ENCODE measurements at regions not wholly inside any gene's neighbourhood (a gene's known extent, or its start where the extent isn't known, plus 50 kb on each side); places are given as distances from the start of the nearest gene placed in this dataset.

- TF ChIP-seq EP300 (IDR thresholded peaks at IDR 0.05) (no peak), CTCF (IDR thresholded peaks at IDR 0.05) (no peak), POLR2A (IDR thresholded peaks at IDR 0.05) (no peak), POLR2AphosphoS5 (IDR thresholded peaks at IDR 0.05) (no peak)
Observed at GRCh38 chr20:24147479-24147878, 158.9 kb upstream of the GGTLC1 start.

Data from upper lobe of left lung (tissue), 4 donors.